HT-29 (cell line): ENCODE measurements at regions not wholly inside any gene's neighbourhood (a gene's known extent, or its start where the extent isn't known, plus 50 kb on each side); places are given as distances from the start of the nearest gene placed in this dataset.
"Not testable (repeated sequence)": the region's sequence is repeated elsewhere in the genome, so short reads cannot be mapped to it uniquely, and the experiment has no call there.

ENCODE experiments used
- DNase-seq: peaks from one replicate; pipeline ENCODE4 v3.0.0-alpha.2; 2015; ENCODE audit warnings: low spot score

DNA sequence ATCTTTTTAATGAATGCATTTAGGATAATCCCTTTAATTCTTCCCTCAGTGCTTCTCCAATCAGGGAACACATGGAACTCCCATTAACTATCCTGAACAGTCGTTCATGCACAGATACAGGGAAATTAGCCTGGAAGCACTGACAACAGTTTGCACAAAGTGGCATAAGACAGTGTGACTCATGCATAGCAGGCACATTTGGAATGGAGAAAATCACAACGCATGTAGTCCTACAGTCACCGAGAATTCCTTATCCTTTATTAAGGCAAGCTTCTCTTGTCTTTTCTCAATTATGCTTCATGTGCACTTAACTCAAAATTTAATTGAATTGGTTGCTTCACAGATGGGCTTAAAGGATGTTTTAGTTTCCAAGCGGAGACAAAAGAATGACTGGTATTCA, 155.0 kb upstream of the CRBN start:
- DNase-seq, result no peak

DNA sequence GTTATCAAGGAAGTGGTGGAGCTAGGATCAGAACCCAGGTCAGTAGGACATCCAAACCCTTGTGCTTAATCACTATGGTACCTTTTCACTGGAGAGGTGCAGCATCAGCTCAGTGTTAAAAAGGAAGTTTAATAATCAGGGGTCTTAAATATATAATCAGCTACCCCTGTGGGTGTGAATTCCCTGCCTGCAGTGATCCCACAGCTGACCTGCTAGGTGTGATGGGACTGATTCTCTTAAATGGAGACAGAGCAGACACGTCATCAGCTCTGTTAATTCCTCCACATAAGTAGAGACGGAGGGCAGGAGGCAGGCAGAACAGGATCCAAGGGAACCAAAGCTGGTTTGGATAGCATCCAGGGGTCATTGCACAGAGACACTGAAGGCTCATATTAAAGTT, 154.1 kb upstream of the CRBN start:
- DNase-seq, result no peak

DNA sequence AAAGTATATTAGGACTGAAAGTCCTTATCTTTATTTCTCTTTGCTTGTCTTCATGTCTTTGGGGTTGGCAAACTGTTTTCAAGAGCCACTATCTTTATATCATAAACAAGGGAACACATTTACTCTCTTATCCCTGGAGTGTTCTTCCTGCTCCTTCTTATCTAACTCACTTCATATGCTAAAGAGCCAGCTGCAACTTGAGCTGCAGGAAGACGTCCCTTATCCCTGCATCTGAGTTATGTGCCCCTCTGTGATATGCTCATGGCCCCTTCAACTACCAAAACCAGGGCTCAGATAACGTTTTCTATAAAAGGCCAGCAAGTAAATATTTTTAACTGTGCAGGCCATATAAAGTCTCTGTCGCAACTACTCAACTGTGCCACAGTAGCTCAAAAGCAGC, 137.0 kb upstream of the CRBN start:
- no peak for DNase-seq

DNA sequence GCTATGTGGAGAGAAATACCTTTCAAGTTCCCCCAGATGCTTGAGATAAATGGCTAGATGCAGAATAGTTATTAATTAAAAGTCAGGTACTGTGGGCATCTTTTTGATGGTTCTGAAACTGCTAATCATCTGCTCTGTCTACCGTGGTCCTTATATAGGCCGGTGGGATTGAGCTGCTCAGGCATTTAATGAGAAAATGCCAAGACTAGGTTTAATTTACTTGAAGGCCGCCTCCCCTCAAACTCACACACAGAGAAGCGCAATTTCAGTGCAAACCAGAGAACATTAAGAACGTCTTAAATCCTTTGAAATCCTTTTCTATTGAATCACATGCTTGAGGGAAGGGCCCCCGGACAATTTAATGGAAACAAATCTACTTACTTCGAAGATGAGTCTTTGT, 136.4 kb upstream of the CRBN start:
- no peak for DNase-seq

DNA sequence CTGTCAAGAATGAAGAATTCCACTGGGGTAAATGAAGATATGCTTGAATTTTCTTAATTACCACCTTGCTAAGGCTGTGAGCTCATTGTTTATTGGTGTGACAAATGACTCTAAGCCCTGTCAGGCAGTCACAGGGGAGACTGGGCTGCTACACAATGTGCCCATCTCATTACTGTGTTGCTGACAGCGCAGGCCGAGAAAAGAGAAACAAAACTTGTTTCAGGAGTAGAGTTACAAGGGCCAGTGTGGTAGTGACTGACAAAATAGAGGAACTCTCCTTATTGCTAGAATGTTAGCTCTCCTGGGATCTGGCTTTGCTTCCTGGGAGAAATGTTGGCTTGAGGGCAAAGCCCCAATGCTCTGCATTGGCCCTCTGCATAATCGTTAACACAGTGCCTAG, 130.4 kb upstream of the CRBN start:
- no peak for DNase-seq

DNA sequence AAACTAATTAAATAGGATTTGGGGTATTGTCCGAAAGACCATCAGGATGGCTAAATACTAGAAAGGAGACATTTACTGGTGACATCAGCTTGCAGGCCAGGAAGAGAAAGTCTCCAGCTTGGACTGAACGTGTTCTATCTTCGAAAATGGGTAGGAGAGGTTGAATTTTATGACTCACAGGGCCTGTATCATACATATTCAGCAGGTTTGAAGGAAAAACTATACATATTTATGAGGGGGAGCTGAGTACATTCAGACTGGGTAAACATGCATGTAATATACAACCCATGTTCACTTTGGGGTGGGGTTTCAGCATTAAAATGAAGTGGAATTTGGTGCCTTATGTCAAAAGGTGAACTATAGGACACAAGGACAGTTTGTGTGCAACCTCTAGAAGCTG, 129.3 kb upstream of the CRBN start:
- DNase-seq, result no peak

DNA sequence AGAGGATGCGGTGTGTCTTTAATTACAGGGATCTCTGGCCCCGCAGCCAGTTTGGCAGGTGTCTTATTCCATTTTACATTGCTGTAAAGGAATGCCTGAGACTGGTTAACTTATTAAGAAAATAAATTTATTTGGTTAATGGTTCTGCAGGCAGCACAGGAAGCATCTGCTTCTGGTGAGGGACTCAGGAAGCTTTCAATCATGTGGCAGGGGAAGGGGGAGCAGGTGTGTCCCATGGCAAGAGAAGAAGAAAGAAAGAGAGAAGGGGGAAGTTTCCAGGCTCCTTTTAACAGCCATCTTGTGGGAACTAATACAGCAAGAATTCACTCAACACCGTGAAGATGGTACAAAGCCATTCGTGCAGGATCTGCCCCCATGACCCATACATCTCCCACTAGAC, 128.0 kb upstream of the CRBN start:
- DNase-seq, result no peak

DNA sequence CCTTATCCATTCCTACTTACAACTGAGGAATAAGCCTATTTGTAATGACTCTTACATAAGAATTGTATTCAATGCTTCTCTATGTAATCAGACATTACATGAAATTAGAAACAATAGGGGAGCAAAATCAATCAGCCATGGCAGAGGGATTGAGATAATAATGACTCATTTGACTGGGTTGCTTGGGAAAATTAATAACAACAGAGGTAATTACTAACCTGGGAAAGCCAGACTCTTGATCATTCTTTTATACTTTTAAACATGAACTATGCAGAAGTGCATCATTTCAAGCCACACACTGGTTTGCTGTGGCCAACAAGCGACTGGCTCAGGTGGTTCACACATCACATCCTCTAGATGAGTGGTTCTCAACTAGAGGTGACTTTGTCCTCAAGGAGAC, 126.3 kb upstream of the CRBN start:
- no peak for DNase-seq

DNA sequence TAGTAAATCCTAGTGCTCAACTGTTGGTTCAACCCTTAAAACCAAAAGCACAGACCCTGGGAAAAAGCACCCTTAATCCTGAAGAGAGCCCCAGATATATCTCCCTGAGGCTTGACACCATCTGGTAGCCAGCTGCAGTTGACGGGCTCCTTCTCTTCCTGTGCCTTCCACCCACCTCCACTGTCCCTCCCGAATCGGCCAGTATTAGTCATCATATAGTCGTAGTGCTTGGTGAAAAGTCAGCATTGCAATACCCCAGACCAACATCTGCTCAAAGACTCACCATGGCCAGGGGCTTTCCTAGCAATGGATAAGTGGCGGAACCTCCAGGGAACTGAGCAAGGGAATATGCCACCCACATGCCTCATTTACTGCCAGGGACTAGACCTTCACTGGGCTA, 125.6 kb upstream of the CRBN start:
- DNase-seq, result no peak

DNA sequence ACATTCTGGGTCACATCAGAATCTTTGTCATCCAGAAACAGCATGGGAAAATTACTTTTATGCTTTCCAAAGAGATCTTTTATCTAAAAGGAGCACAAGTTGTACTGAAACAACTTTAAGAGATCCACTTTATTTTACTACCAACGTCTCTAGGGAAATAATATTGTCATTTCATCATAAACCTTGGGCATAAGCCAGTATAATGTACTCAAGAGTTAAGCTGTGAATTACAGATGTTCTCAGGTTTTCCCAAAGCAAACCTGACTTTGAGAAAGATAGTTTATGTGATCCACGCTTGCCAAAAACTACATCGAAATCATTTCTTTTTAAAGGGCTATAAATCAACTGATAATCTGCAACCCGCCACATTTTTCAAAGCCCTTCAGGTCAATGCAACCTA, 124.1 kb upstream of the CRBN start:
- no peak for DNase-seq

DNA sequence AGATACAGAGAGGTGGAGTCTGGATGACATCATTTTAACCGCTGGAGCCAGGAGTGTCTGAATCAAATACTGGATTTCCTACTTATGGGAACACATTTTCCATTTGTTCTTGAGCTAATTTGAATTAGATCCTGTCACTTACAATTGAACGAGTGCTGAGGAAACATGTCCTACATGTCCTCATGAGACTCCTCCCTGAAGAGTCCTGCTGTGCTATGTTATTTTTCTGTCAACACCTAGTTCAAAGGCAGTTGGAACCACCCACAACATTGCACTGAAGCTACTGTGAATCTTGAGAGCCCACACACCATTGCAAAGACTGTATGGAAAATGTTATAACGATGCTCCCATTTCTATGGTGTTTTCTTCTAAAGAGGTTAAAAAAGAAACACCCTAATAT, 123.5 kb upstream of the CRBN start:
- DNase-seq, result no peak

DNA sequence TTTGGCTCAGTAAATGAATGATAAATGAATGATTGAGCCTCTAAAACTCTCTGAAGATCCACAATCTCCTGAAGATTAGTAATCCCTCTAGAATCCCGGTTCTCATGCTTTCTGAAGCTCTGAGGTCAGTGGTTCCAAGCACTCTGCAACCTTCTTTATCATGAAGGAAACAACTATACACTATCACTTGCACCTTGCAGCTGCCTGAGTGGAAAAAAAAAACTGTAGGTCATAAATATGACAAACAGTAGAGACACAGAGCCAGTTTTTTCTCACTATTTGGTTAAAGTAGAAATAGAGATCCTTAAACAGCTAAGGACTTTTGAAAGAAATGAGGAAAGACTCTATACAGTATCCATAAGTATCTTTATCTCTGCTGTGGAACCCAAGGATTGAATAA, 122.0 kb upstream of the CRBN start:
- DNase-seq, result no peak

DNA sequence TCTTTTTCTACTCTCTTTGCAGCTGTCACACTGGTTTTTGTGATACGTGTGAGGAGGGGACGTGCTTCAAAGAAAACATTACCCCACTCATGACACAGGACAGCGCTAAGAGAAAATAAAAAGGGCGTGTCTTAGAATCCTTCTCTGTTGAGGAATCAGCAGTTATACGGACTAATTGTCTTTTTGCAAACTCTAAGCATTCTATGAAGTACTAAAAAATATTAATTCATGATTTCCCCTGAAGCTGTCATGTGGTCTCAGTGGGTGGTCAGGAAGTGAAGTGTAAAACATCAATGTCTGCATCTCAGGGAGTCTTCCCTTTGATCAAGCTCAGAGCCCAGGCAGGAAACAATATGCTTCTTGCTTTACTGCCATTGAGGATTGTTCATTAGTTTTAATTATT, 117.5 kb upstream of the CRBN start:
- DNase-seq, result no peak

DNA sequence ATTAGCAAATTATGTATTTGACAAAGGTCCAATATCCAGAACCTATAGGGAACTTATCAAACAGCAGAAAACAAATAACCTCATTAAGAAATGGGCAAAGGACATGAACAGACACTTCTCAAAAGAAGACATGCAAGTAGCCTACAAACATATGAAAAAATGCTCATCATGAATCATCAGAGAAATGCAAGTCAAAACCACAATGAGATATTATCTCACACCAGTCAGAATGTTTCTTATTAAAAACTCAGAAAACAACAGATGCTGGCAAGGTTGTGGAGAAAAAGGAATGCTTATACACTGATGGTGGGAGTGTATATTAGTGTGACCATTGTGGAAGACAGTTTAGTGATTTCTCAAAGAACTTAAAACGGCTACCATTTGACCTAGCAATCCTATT, 116.1 kb upstream of the CRBN start:
- DNase-seq, result no peak

DNA sequence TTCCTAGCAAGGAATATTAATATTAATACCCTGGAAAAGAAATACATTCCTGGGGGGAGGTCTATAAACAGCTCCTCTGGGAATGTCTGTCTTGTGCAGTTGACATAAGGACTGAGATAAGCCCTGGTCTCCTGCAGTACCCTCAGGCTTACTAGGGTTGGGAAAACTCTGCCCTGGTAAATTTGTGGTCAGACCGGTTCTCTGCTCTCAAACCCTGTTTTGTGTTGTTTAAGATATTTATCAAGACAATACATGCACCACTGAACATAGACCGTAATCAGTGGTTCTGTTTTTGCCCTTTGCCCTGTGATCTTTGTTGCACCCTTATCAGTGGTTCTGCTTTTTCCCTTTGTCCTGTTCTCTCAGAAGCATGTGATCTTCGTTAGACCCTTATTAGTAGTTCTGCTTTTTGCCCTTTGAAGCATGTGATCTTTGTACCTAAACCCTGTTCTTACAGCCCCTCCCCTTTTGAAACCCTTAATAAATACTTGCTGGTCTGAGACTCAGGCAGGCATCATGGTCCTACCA, 112.3 kb upstream of the CRBN start:
- not testable (repeated sequence) for DNase-seq

DNA sequence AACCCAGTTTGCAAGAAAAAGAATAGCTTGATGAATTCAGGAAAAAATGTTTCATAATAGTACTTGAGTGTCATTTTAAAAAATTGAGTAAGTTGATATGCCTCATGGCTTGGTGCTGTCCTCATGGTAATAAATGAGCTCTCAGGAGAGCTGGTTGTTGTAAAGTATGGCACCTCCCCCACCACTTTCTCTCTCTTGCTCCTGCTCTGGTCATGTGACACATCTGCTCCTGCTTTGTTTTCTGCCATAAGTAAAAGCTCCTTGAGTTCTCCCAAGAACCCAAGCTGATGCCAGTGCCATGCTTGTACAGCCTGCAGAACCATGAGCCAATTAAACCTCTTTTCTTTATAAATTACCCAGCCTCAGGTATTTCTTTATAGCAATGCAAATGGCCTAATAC, 108.8 kb upstream of the CRBN start:
- no peak for DNase-seq

DNA sequence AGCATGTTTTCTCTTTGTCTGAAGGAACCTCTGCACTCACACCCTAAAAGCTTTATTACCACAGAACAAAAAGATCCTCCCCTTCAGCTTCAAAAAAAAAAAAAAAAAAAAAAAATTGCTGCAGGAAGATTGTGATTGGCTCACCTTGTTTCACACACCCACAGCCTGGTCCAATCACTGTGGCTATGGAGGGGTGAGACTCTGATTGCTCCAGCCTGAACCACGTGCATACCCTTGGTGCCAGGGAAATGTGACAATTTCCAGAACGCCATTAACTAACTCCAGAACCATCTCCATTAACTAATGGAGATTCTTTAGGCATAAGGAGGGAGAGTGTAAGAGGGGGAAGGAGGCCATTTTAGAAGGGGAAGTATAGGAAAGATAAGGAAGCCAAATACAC, 106.5 kb upstream of the CRBN start:
- DNase-seq, result no peak

DNA sequence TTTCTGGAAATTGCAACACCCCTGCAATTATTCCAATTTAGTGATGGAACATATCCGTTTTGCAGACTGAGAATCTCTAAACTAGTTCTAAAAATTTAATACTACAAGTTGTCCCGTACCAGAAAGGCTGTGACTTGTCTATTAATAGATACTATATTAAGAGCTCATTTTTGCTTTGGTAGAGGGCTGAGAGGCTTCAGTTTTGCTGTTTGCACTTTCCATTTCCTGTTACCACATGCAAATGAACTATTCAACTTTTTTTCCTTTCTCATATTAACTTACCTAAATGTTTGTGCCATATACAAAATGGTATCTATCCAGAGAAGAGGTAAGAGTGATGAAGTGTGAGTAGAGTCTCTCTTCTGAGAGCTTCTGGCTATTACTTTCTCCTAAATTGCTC, 101.5 kb upstream of the CRBN start:
- no peak for DNase-seq

DNA sequence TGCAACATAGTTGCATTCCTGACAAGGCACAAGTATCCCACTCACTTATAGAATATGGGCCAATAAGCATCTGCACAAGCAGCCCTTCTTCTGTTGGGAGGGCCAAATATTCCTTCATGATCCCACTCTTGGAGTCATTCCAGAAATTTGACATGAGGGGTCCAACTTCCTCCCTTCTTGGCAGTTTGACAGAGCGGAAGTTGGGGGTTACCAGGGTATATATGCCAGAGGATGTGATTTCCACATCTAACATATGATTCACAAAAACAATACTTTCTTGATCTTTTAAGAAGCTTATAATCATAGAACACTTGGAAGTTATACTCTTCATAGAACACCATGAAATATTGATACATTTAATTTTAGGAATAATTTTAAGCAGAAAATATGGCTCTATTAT, 100.9 kb upstream of the CRBN start:
- DNase-seq, result no peak

DNA sequence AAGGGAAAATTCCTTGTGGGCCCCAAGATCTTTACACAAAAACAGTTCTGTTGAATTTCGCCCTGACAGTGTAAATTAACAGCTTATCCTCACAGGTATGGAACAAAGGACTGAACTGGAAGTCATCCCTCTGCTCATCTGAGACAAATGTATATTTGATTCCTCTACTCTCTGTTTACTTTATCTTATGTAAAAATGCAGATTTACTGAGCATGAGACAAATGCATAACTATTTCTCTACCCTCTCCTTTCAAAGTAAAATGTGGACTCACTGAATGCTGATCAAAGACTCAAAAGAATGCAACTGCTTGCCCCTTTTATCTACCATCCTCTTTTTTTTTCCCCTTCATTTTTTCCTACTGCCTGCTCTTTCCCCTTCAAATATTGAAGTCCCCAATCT, 98.6 kb upstream of the CRBN start:
- DNase-seq, result no peak

DNA sequence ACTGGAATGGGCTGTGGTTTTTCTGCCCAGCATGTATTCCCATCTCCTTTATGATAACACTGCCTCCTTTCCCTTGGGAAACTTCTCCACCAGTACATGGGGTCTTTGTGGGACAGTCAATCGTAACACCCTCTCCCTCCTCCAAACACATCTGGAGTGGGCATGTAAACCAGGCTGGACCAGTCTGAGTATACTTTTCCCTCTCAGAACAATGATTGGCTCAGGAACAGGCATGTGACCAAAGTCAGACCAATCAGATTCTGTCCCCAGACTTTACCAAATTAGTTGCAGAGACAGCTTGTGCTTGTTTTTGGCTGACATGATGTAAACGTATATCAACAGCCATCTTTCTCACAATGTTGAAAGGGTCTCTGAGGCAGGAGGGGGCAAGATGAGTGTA, 97.1 kb upstream of the CRBN start:
- DNase-seq, result no peak

DNA sequence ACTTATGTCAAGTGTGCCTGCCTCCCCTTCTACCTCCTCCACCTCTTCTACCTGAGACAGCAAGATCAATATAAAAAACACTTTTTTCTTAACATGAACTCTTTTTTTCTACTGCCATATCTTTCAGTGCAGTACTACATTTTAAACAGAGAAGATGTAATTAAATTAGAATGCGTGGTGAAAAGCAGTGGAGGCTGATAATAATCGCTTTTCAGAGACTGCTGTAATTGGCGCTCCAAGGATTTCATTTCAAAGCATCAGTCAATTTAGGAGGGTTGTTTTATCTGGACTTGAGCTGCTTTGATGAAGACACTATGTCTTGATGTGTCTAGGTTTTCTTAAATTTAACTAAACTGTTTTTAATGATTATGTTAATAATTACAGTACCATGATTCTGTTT, 85.3 kb upstream of the CRBN start:
- no peak for DNase-seq

DNA sequence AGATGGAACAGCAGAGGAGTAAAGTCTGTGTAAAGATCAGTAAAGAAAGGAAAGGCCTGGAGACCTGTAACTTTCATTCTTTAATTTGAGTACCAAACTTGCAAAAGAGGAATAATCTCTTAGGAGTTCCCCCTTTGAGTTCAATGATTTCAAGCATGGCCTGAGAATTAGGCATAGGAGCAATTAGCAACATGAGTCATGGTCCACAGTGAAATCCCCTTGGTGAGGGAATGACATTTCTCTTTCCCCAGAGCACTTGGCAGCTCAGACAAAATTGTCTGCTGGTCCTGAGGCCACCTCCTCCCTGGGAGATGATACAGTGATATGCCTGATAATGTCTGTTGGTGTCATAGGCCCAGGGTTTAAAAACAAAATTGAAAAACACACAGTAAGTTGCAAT, 81.4 kb upstream of the CRBN start:
- no peak for DNase-seq

DNA sequence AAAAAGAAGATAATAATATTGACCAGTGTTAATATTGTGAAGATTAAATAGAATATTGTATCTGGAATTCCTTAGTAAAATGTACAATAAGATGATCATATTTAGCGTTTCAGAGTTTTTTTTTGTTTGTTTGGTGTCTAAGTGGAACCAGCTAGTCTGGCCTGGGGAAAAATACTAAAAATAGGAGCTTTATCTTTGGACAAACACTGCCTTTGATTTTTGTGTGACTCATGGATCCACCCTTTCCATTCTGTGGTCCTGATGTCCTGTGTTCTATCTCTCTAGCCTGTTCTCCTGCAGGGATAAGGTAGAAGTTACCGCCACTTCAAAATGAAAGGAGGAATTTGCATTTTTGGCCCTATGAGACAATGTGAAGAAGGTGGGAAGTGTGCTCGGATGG, 79.7 kb upstream of the CRBN start:
- no peak for DNase-seq

DNA sequence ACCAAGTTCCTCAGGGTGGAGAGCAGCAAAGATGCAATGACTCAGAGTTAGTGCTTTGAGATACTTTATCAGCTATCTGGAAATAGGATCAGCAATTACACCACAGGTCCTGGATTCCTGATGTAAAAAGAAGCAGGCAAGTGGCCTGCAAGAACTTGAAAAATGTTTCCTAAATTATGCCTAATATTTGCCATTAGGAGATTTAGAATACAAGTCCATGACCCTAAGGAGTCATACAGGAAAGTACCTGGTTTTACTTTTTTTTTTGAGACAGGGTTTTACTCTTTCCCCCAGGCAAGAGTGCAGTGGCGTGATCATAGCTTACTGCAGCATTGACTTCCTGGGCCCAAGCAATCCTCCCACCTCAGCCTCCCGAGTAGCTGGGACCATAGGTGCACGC, 78.8 kb upstream of the CRBN start:
- DNase-seq, result no peak
